ENCODE measurements at regions not wholly inside any gene's neighbourhood (a gene's known extent, or its start where the extent isn't known, plus 50 kb on each side); places are given as distances from the start of the nearest gene placed in this dataset.
A peak's percentile ranks its signal among the peaks of the same experiment; 100 is the strongest.
"Not testable (repeated sequence)": the region's sequence is repeated elsewhere in the genome, so short reads cannot be mapped to it uniquely, and the experiment has no call there.

GRCh38 chr9:31335529-31336234 is 1048.8 kb upstream of the ACO1 start:
- no peak for DNase-seq

GRCh38 chr9:31336386-31336785 is 1048.1 kb upstream of the ACO1 start:
- no peak for DNase-seq

- DNase-seq: no peak
Observed at GRCh38 chr9:31336841-31337240, 1047.6 kb upstream of the ACO1 start.

- DNase-seq: no peak
Observed at GRCh38 chr9:31347082-31347617, 1037.3 kb upstream of the ACO1 start.

GRCh38 chr9:31355159-31355882 is 1029.1 kb upstream of the ACO1 start:
- DNase-seq: no peak

GRCh38 chr9:31355965-31356364 is 1028.5 kb upstream of the ACO1 start:
- peak; percentile 50 for DNase-seq

GRCh38 chr9:31359071-31359470 is 1025.4 kb upstream of the ACO1 start:
- DNase-seq: no peak

GRCh38 chr9:31364171-31364570 is 1020.3 kb upstream of the ACO1 start:
- DNase-seq: no peak

- DNase-seq: no peak
Observed at GRCh38 chr9:31372799-31373587, 1011.5 kb upstream of the ACO1 start.

- no peak for DNase-seq
Observed at GRCh38 chr9:31377358-31377757, 1007.1 kb upstream of the ACO1 start.

GRCh38 chr9:31388660-31389059 is 995.8 kb upstream of the ACO1 start:
- DNase-seq: no peak

GRCh38 chr9:31389075-31389474 is 995.4 kb upstream of the ACO1 start:
- no peak for DNase-seq

- no peak for DNase-seq
Observed at GRCh38 chr9:31390403-31391025, 993.9 kb upstream of the ACO1 start.

- no peak for DNase-seq
Observed at GRCh38 chr9:31393240-31393639, 991.2 kb upstream of the ACO1 start.

- no peak for DNase-seq
Observed at GRCh38 chr9:31394015-31394473, 990.4 kb upstream of the ACO1 start.

GRCh38 chr9:31412081-31412480 is 972.4 kb upstream of the ACO1 start:
- no peak for DNase-seq

GRCh38 chr9:31415164-31415563 is 969.3 kb upstream of the ACO1 start:
- DNase-seq: no peak

GRCh38 chr9:31418419-31418818 is 966.0 kb upstream of the ACO1 start:
- no peak for DNase-seq

- not testable (repeated sequence) for DNase-seq
Observed at GRCh38 chr9:31443630-31444457, 940.6 kb upstream of the ACO1 start.

- no peak for DNase-seq
Observed at GRCh38 chr9:31445357-31445756, 939.1 kb upstream of the ACO1 start.

- no peak for DNase-seq
Observed at GRCh38 chr9:31445960-31446359, 938.5 kb upstream of the ACO1 start.

GRCh38 chr9:31467075-31467474 is 917.4 kb upstream of the ACO1 start:
- DNase-seq: no peak
